ENCODE measurements at regions not wholly inside any gene's neighbourhood (a gene's known extent, or its start where the extent isn't known, plus 50 kb on each side); places are given as distances from the start of the nearest gene placed in this dataset.

GRCh38 chr5:61279725-61280124 is 52.3 kb upstream of the ZSWIM6 start:
- no peak for TF ChIP-seq POLR2A (IDR thresholded peaks at IDR 0.05)
- no peak for TF ChIP-seq CTCF (IDR thresholded peaks at IDR 0.05)
